HEK293 (cell line): ENCODE measurements at regions not wholly inside any gene's neighbourhood (a gene's known extent, or its start where the extent isn't known, plus 50 kb on each side); places are given as distances from the start of the nearest gene placed in this dataset.

Source experiments
- CTCF ChIA-PET: fragments of 350-600 bp; formaldehyde crosslinking; extraction: SDS; loops from one replicate; lab custom pipeline; 2021; ENCODE audit warnings: antibody characterized with exemption; lab: Yijun Ruan, JAX
- POLR2A ChIA-PET: fragments of 300-600 bp; formaldehyde crosslinking; extraction: SDS; loops from one replicate; lab custom pipeline; 2020; ENCODE audit warnings: antibody characterized with exemption, inconsistent platforms; lab: Yijun Ruan, JAX
- H3K27ac ChIP-seq: fragments of 200-500 bp; sonication (Bioruptor generic); 2 replicates; pipeline ENCODE4 v1.5.1; 2014; ENCODE audit warnings: low read depth, low read length, control low read depth, inconsistent platforms; ENCODE audit errors: extremely low read depth
- H3K36me3 ChIP-seq, 2 experiments: fragments of 200-500 bp in 1 of 2; sonication (Bioruptor generic) in 1 of 2; 1 replicate in 1 of 2; 2 replicates in 1 of 2; pipeline ENCODE4 v1.5.1; 2014 to 2017; ENCODE audit warnings: inconsistent platforms in 2 of 2, low read length in 2 of 2; ENCODE audit not compliant: control insufficient read depth in 2 of 2, insufficient read depth in 1 of 2
- H3K4me1 ChIP-seq: fragments of 200-500 bp; sonication (Bioruptor generic); 2 replicates; pipeline ENCODE4 v1.5.1; 2014; ENCODE audit warnings: mild to moderate bottlenecking, low read length, inconsistent platforms; ENCODE audit not compliant: control insufficient read depth, insufficient read depth
- H3K4me3 ChIP-seq: 2 replicates; pipeline ENCODE4 v1.5.1; 2011; ENCODE audit warnings: low read depth, mild to moderate bottlenecking, control low read depth, low read length, moderate library complexity
- H3K9me3 ChIP-seq: fragments of 200-500 bp; sonication (Bioruptor generic); 2 replicates; pipeline ENCODE4 v1.5.1; 2014; ENCODE audit warnings: low read depth, low read length, inconsistent platforms; ENCODE audit not compliant: control insufficient read depth, insufficient read depth
- INSM2 ChIP-seq: fragments of 450-650 bp; formaldehyde crosslinking; IDR thresholded peaks from 2 replicates; pipeline ENCODE4 v1.5.1; 2016; ENCODE audit warnings: missing biosample characterization, missing genetic modification characterization
- PRDM1 ChIP-seq: fragments of 450-650 bp; formaldehyde crosslinking; IDR thresholded peaks from 2 replicates; pipeline ENCODE4; 2016; ENCODE audit warnings: missing biosample characterization, missing genetic modification characterization
- PRDM10 ChIP-seq: fragments of 450-650 bp; formaldehyde crosslinking; IDR thresholded peaks from 2 replicates; pipeline ENCODE4 v1.5.1; 2016; ENCODE audit warnings: missing biosample characterization, missing genetic modification characterization
- YY2 ChIP-seq: fragments of 450-650 bp; formaldehyde crosslinking; IDR thresholded peaks from 2 replicates; pipeline ENCODE4 v1.5.1; 2016; ENCODE audit warnings: missing biosample characterization, missing genetic modification characterization
- ZBTB6 ChIP-seq: fragments of 450-650 bp; formaldehyde crosslinking; IDR thresholded peaks from 2 replicates; pipeline ENCODE4 v1.5.1; 2017; ENCODE audit warnings: missing biosample characterization, missing genetic modification characterization
- ZBTB8A ChIP-seq: fragments of 450-650 bp; formaldehyde crosslinking; IDR thresholded peaks from 2 replicates; pipeline ENCODE4 v1.5.1; 2016; ENCODE audit warnings: missing biosample characterization, missing genetic modification characterization
- ZNF146 ChIP-seq: fragments of 450-650 bp; formaldehyde crosslinking; IDR thresholded peaks from 2 replicates; pipeline ENCODE4 v1.5.1; 2016; ENCODE audit warnings: missing biosample characterization, missing genetic modification characterization
- ZNF155 ChIP-seq: fragments of 450-650 bp; formaldehyde crosslinking; IDR thresholded peaks from 2 replicates; pipeline ENCODE4 v1.5.1; 2016; ENCODE audit warnings: missing biosample characterization, missing genetic modification characterization
- ZNF292 ChIP-seq: fragments of 450-650 bp; formaldehyde crosslinking; IDR thresholded peaks from 2 replicates; pipeline ENCODE4 v1.5.1; 2016; ENCODE audit warnings: low read depth, missing biosample characterization, missing genetic modification characterization, borderline replicate concordance
- ZNF362 ChIP-seq: fragments of 450-650 bp; formaldehyde crosslinking; IDR thresholded peaks from 2 replicates; pipeline ENCODE4 v1.5.1; 2016; ENCODE audit warnings: missing biosample characterization, missing genetic modification characterization
- ZNF426 ChIP-seq: fragments of 450-650 bp; formaldehyde crosslinking; IDR thresholded peaks from 2 replicates; pipeline ENCODE4 v1.5.1; 2017; ENCODE audit warnings: missing biosample characterization, missing genetic modification characterization, mild to moderate bottlenecking, inconsistent platforms, moderate library complexity
- ZNF473 ChIP-seq: fragments of 450-650 bp; formaldehyde crosslinking; IDR thresholded peaks from 2 replicates; pipeline ENCODE4 v1.5.1; 2017; ENCODE audit warnings: missing biosample characterization, missing genetic modification characterization
- ZNF623 ChIP-seq: fragments of 450-650 bp; formaldehyde crosslinking; IDR thresholded peaks from 2 replicates; pipeline ENCODE4 v1.5.1; 2016; ENCODE audit warnings: missing biosample characterization, missing genetic modification characterization
- ZNF624 ChIP-seq: fragments of 450-650 bp; formaldehyde crosslinking; IDR thresholded peaks from 2 replicates; pipeline ENCODE4 v1.5.1; 2017; ENCODE audit warnings: missing biosample characterization, missing genetic modification characterization
- ZNF629 ChIP-seq: fragments of 450-650 bp; formaldehyde crosslinking; IDR thresholded peaks from 2 replicates; pipeline ENCODE4 v1.5.1; 2017; ENCODE audit warnings: missing biosample characterization, missing genetic modification characterization
- ZNF658 ChIP-seq: fragments of 450-650 bp; formaldehyde crosslinking; IDR thresholded peaks from 2 replicates; pipeline ENCODE4; 2016; ENCODE audit warnings: missing biosample characterization, missing genetic modification characterization
- ZNF785 ChIP-seq: fragments of 450-650 bp; formaldehyde crosslinking; IDR thresholded peaks from 2 replicates; pipeline ENCODE4 v1.5.1; 2016; ENCODE audit warnings: missing biosample characterization, missing genetic modification characterization
- ZSCAN16 ChIP-seq: fragments of 450-650 bp; formaldehyde crosslinking; IDR thresholded peaks from 2 replicates; pipeline ENCODE4 v1.5.1; 2016; ENCODE audit warnings: missing biosample characterization, missing genetic modification characterization
- ZSCAN30 ChIP-seq: fragments of 450-650 bp; IDR thresholded peaks from 2 replicates; pipeline ENCODE4 v1.5.1; 2018; ENCODE audit warnings: missing biosample characterization, mild to moderate bottlenecking, missing genetic modification characterization, moderate library complexity

- POLR2A ChIA-PET, result no interaction called here
- Histone ChIP-seq H3K36me3 (no peaks in the 10 kb centered on the region), H3K4me3 (no peak overlapping the region), H3K4me1 (no peaks in the 10 kb centered on the region), H3K27ac (no peak overlapping the region), H3K9me3 (no peaks in the 10 kb centered on the region)
- CTCF ChIA-PET, result interaction anchor here (0.8 to 2.7 kb wide), 3 partner anchors 10 to 331 kb away, joined by 3 to 13 read pairs (median 4); no protein-coding TSS in a partner anchor
- TF ChIP-seq ZNF473 (no peak), PRDM10 (tag by site-specific recombination) (no peak), ZNF658 (tag by site-specific recombination) (no peak)
These were observed 160.0 kb upstream of the UMPS start for GRCh38 chr3:124570232-124570631.

- no peaks in the 10 kb centered on the region for H3K9me3 ChIP-seq
- H3K27ac ChIP-seq, result no peak overlapping the region
- TF ChIP-seq ZNF426 (tag by site-specific recombination) (no peak), ZNF624 (tag by site-specific recombination) (no peak), ZNF658 (tag by site-specific recombination) (no peak), ZNF362 (no peak)
- no peaks in the 10 kb centered on the region for H3K36me3 ChIP-seq
- CTCF ChIA-PET, result interaction anchor here (0.6 kb wide), 1 partner anchor 15 kb away, joined by 3 read pairs; no protein-coding TSS in a partner anchor
- POLR2A ChIA-PET, result no interaction called here
- no peak overlapping the region for H3K4me3 ChIP-seq
- no peaks in the 10 kb centered on the region for H3K4me1 ChIP-seq
These were observed 157.3 kb upstream of the UMPS start for GRCh38 chr3:124572851-124573405.

GRCh38 chr3:124574012-124574411 is 156.2 kb upstream of the UMPS start:
- no peaks in the 10 kb centered on the region for H3K4me1 ChIP-seq
- no peak for TF ChIP-seq ZNF623 (tag by site-specific recombination)
- TF ChIP-seq PRDM1 (tag by site-specific recombination), result no peak
- H3K4me3 ChIP-seq, result no peak overlapping the region
- H3K27ac ChIP-seq, result no peak overlapping the region
- H3K9me3 ChIP-seq, result no peaks in the 10 kb centered on the region
- H3K36me3 ChIP-seq, result no peaks in the 10 kb centered on the region
- CTCF ChIA-PET, result interaction anchor here (0.7 to 0.8 kb wide), 2 partner anchors 9 to 115 kb away, joined by 3 to 4 read pairs; no protein-coding TSS in a partner anchor
- POLR2A ChIA-PET, result no interaction called here

- no peaks in the 10 kb centered on the region for H3K9me3 ChIP-seq
- no peaks in the 10 kb centered on the region for H3K36me3 ChIP-seq
- no peaks in the 10 kb centered on the region for H3K4me1 ChIP-seq
- POLR2A ChIA-PET, result interaction anchor here (0.6 to 0.7 kb wide), 2 partner anchors 170 to 1157 kb away, joined by 3 to 5 read pairs; no protein-coding TSS in a partner anchor
- no peak overlapping the region for H3K4me3 ChIP-seq
- CTCF ChIA-PET, result interaction anchor here (0.6 to 1.5 kb wide), 2 partner anchors 41 to 112 kb away, joined by 3 to 7 read pairs; no protein-coding TSS in a partner anchor
- no peak overlapping the region for H3K27ac ChIP-seq
- TF ChIP-seq ZBTB8A, result no peak
- TF ChIP-seq ZNF146 (tag by site-specific recombination), result no peak
- no peak for TF ChIP-seq ZNF292 (tag by site-specific recombination)
- TF ChIP-seq ZSCAN16, result no peak
- no peak for TF ChIP-seq ZSCAN30 (tag by site-specific recombination)
- TF ChIP-seq ZNF629 (tag by site-specific recombination), result no peak
- no peak for TF ChIP-seq INSM2 (tag by site-specific recombination)
- TF ChIP-seq ZNF785 (tag by site-specific recombination), result no peak
- TF ChIP-seq YY2 (tag by site-specific recombination), result no peak
- no peak for TF ChIP-seq ZNF155 (tag by site-specific recombination)
- no peak for TF ChIP-seq ZBTB6 (tag by site-specific recombination)
These were observed 153.4 kb upstream of the UMPS start for GRCh38 chr3:124576565-124577493.
